Cardiac muscle cell (in vitro differentiated cells and primary cell): ENCODE measurements at regions not wholly inside any gene's neighbourhood (a gene's known extent, or its start where the extent isn't known, plus 50 kb on each side); places are given as distances from the start of the nearest gene placed in this dataset.

Experiments
- DNase-seq, 2 donors: peaks; one replicate each; pipeline versions ENCODE4 v3.0.0 to v3.0.0-alpha.2; 2010 to 2017; ENCODE audit warnings: low read depth in 1 of 2, low spot score in 1 of 2
- H3K27ac ChIP-seq: fragments of 200-600 bp; sonication (generic); 2 replicates; pipeline ENCODE4 v1.5.1; 2016
- H3K27me3 ChIP-seq: fragments of 200-600 bp; sonication (generic); 2 replicates; pipeline ENCODE4 v1.6.0; 2016; ENCODE audit warnings: control low read depth
- H3K36me3 ChIP-seq: fragments of 200-600 bp; sonication (generic); 2 replicates; pipeline ENCODE4 v1.5.1; 2016; ENCODE audit warnings: control low read depth
- H3K4me1 ChIP-seq: fragments of 200-600 bp; sonication (generic); 2 replicates; pipeline ENCODE4 v1.8.1; 2017; ENCODE audit warnings: low read depth, mild to moderate bottlenecking, mixed run types
- H3K4me3 ChIP-seq: fragments of 200-600 bp; sonication (generic); 2 replicates; pipeline ENCODE4 v1.5.1; 2016; ENCODE audit warnings: mild to moderate bottlenecking
- H3K9me3 ChIP-seq: fragments of 200-600 bp; sonication (generic); 2 replicates; pipeline ENCODE4 v1.5.1; 2017; ENCODE audit warnings: low read depth, mild to moderate bottlenecking, control low read depth
- CTCF ChIP-seq: IDR thresholded peaks from 2 replicates; pipeline ENCODE4 v1.5.1; 2012; ENCODE audit warnings: low read depth, mild to moderate bottlenecking, low read length

GRCh38 chr9:28735738-28736342 lies 1162.6 kb upstream of the C9orf72 start:
- Histone ChIP-seq H3K27me3 (no peaks in the 10 kb centered on the region), H3K4me1 (no peaks in the 10 kb centered on the region), H3K4me3 (no peak overlapping the region), H3K27ac (no peak overlapping the region), H3K36me3 (no peaks in the 10 kb centered on the region), H3K9me3 (no peaks in the 10 kb centered on the region)
- no peak for TF ChIP-seq CTCF
- no peak for DNase-seq

GRCh38 chr9:28741459-28741858 lies 1168.2 kb upstream of the C9orf72 start:
- Histone ChIP-seq H3K36me3 (no peaks in the 10 kb centered on the region), H3K4me1 (no peaks in the 10 kb centered on the region), H3K27me3 (no peaks in the 10 kb centered on the region), H3K4me3 (no peak overlapping the region), H3K9me3 (no peaks in the 10 kb centered on the region), H3K27ac (no peak overlapping the region)
- no peak for TF ChIP-seq CTCF
- DNase-seq: no peak

GRCh38 chr9:28747351-28747985 lies 1174.2 kb upstream of the C9orf72 start:
- peaks cover 17% of the 10 kb centered on the region for H3K4me1 ChIP-seq
- no peak for DNase-seq
- no peaks in the 10 kb centered on the region for H3K9me3 ChIP-seq
- H3K4me3 ChIP-seq: no peak overlapping the region
- H3K36me3 ChIP-seq: no peaks in the 10 kb centered on the region
- TF ChIP-seq CTCF: no peak
- no peaks in the 10 kb centered on the region for H3K27me3 ChIP-seq
- H3K27ac ChIP-seq: no peak overlapping the region

- no peak for TF ChIP-seq CTCF
- no peaks in the 10 kb centered on the region for H3K27me3 ChIP-seq
- H3K4me3 ChIP-seq: no peak overlapping the region
- no peaks in the 10 kb centered on the region for H3K36me3 ChIP-seq
- H3K9me3 ChIP-seq: no peaks in the 10 kb centered on the region
- H3K4me1 ChIP-seq: peaks cover 17% of the 10 kb centered on the region
- DNase-seq: peak in 1 of 2 donors; percentile 0
- H3K27ac ChIP-seq: no peak overlapping the region
These were observed 1176.9 kb upstream of the C9orf72 start for GRCh38 chr9:28750136-28750535.

- H3K36me3 ChIP-seq: no peaks in the 10 kb centered on the region
- H3K27ac ChIP-seq: no peak overlapping the region
These were observed 1185.1 kb upstream of the C9orf72 start for GRCh38 chr9:28758341-28758740.

More at GRCh38 chr9:28758341-28758740, 1185.1 kb upstream of the C9orf72 start:
- peak in 1 of 2 donors; percentile 13 for DNase-seq
- no peaks in the 10 kb centered on the region for H3K4me1 ChIP-seq
- H3K9me3 ChIP-seq: no peaks in the 10 kb centered on the region
- TF ChIP-seq CTCF: no peak
- no peak overlapping the region for H3K4me3 ChIP-seq
- H3K27me3 ChIP-seq: peaks cover 25% of the 10 kb centered on the region
